GM04503 (cell line): ENCODE measurements at regions not wholly inside any gene's neighbourhood (a gene's known extent, or its start where the extent isn't known, plus 50 kb on each side); places are given as distances from the start of the nearest gene placed in this dataset.
"Not testable (repeated sequence)": the region's sequence is repeated elsewhere in the genome, so short reads cannot be mapped to it uniquely, and the experiment has no call there.

Experiments used
- DNase-seq: peaks from one replicate; pipeline ENCODE4 v3.0.0-alpha.2; 2012; ENCODE audit warnings: low read depth

- no peak for DNase-seq
Observed at GRCh38 chr11:134591338-134591737, 179.3 kb upstream of the B3GAT1 start.

- no peak for DNase-seq
Observed at GRCh38 chr11:134589129-134589528, 177.1 kb upstream of the B3GAT1 start.

- DNase-seq = not testable (repeated sequence)
Observed at GRCh38 chr11:134588460-134589110, 176.5 kb upstream of the B3GAT1 start.

GRCh38 chr11:134587345-134587744 is 175.3 kb upstream of the B3GAT1 start:
- no peak for DNase-seq

- no peak for DNase-seq
Observed at GRCh38 chr11:134586726-134587125, 174.7 kb upstream of the B3GAT1 start.

GRCh38 chr11:134585666-134586610 is 173.9 kb upstream of the B3GAT1 start:
- DNase-seq = no peak

GRCh38 chr11:134584706-134585445 is 172.8 kb upstream of the B3GAT1 start:
- DNase-seq = no peak

GRCh38 chr11:134584001-134584561 is 172.0 kb upstream of the B3GAT1 start:
- no peak for DNase-seq

GRCh38 chr11:134583397-134583990 is 171.5 kb upstream of the B3GAT1 start:
- DNase-seq = no peak

GRCh38 chr11:134582770-134583095 is 170.7 kb upstream of the B3GAT1 start:
- DNase-seq = no peak

- DNase-seq = no peak
Observed at GRCh38 chr11:134581966-134582769, 170.1 kb upstream of the B3GAT1 start.

- DNase-seq = no peak
Observed at GRCh38 chr11:134581121-134581626, 169.1 kb upstream of the B3GAT1 start.

- DNase-seq = no peak
Observed at GRCh38 chr11:134580610-134580975, 168.6 kb upstream of the B3GAT1 start.

- no peak for DNase-seq
Observed at GRCh38 chr11:134579724-134580609, 167.9 kb upstream of the B3GAT1 start.

- DNase-seq = no peak
Observed at GRCh38 chr11:134578807-134579723, 167.0 kb upstream of the B3GAT1 start.

GRCh38 chr11:134577751-134578395 is 165.8 kb upstream of the B3GAT1 start:
- no peak for DNase-seq

- no peak for DNase-seq
Observed at GRCh38 chr11:134576721-134577171, 164.7 kb upstream of the B3GAT1 start.

- no peak for DNase-seq
Observed at GRCh38 chr11:134576286-134576685, 164.2 kb upstream of the B3GAT1 start.
